Thoracic aorta (tissue), 2 donors: ENCODE measurements at regions not wholly inside any gene's neighbourhood (a gene's known extent, or its start where the extent isn't known, plus 50 kb on each side); places are given as distances from the start of the nearest gene placed in this dataset.

Source experiments
- ATAC-seq: fragments of 150-250 bp; one replicate; pipeline ENCODE4 v1.8.0; 2017; ENCODE audit warnings: low read depth; ENCODE audit not compliant: insufficient number of reproducible peaks, low FRiP score
- DNase-seq: peaks from one replicate; pipeline ENCODE4 v3.0.0-alpha.2; 2020; ENCODE audit warnings: low spot score
- H3K27ac ChIP-seq, 2 donors: fragments of 200-600 bp; sonication (generic); 1 replicate in 1 of 2; 2 replicates in 1 of 2; pipeline ENCODE4 v1.5.1; 2016; ENCODE audit warnings: mild to moderate bottlenecking in 2 of 2, moderate library complexity in 2 of 2
- H3K27me3 ChIP-seq: fragments of 200-600 bp; sonication (generic); replicated peaks from 2 replicates; pipeline ENCODE4 v1.6.0; 2016; ENCODE audit warnings: mild to moderate bottlenecking; ENCODE audit not compliant: insufficient read depth
- H3K36me3 ChIP-seq: fragments of 200-600 bp; sonication (generic); one replicate; pipeline ENCODE4 v1.5.1; 2016
- H3K4me1 ChIP-seq, 2 donors: fragments of 200-600 bp; sonication (generic); 1 replicate in 1 of 2; 2 replicates in 1 of 2; pipeline versions ENCODE4 v1.5.1 to v1.6.0; 2016; ENCODE audit warnings: low read depth in 2 of 2, mild to moderate bottlenecking in 1 of 2; ENCODE audit not compliant: control insufficient read depth in 1 of 2
- H3K4me3 ChIP-seq: fragments of 200-600 bp; sonication (generic); 2 replicates; pipeline ENCODE4 v1.5.1; 2016; ENCODE audit warnings: mild to moderate bottlenecking
- H3K9me3 ChIP-seq: fragments of 200-600 bp; sonication (generic); 2 replicates; pipeline ENCODE4 v1.5.1; 2016
- CTCF ChIP-seq: fragments of 200-600 bp; sonication (generic); IDR thresholded peaks from one replicate; pipeline ENCODE4 v1.5.1; 2019; ENCODE audit warnings: antibody characterized with exemption

- Histone ChIP-seq H3K36me3 (no peaks in the 10 kb centered on the region), H3K27ac (no peak overlapping the region), H3K27me3 (no peaks in the 10 kb centered on the region), H3K4me1 (no peaks in the 10 kb centered on the region), H3K4me3 (no peak overlapping the region), H3K9me3 (no peaks in the 10 kb centered on the region)
- TF ChIP-seq CTCF: no peak
- ATAC-seq (no peak), DNase-seq (no peak)
Measured at GRCh38 chr14:85217412-85217811, 312.5 kb upstream of the FLRT2 start.

GRCh38 chr14:85218982-85219381, 311.0 kb upstream of the FLRT2 start:
- H3K4me1 ChIP-seq: no peaks in the 10 kb centered on the region
- TF ChIP-seq CTCF: no peak
- no peaks in the 10 kb centered on the region for H3K27me3 ChIP-seq
- H3K36me3 ChIP-seq: no peaks in the 10 kb centered on the region
- no peak overlapping the region for H3K4me3 ChIP-seq
- H3K9me3 ChIP-seq: no peaks in the 10 kb centered on the region
- H3K27ac ChIP-seq: no peak overlapping the region
- DNase-seq: no peak
- no peak for ATAC-seq

GRCh38 chr14:85221832-85222231, 308.1 kb upstream of the FLRT2 start:
- H3K4me3 ChIP-seq: no peak overlapping the region
- H3K27me3 ChIP-seq: no peaks in the 10 kb centered on the region

GRCh38 chr14:85222341-85222740, 307.6 kb upstream of the FLRT2 start:
- no peak for DNase-seq
- no peaks in the 10 kb centered on the region for H3K4me1 ChIP-seq
- H3K36me3 ChIP-seq: no peaks in the 10 kb centered on the region
- H3K27ac ChIP-seq: no peak overlapping the region
- H3K9me3 ChIP-seq: no peaks in the 10 kb centered on the region
- H3K4me3 ChIP-seq: no peak overlapping the region
- TF ChIP-seq CTCF: no peak
- H3K27me3 ChIP-seq: no peaks in the 10 kb centered on the region
- ATAC-seq: no peak

More at GRCh38 chr14:85221832-85222231, 308.1 kb upstream of the FLRT2 start:
- H3K9me3 ChIP-seq: no peaks in the 10 kb centered on the region
- no peak overlapping the region for H3K27ac ChIP-seq
- no peaks in the 10 kb centered on the region for H3K4me1 ChIP-seq
- DNase-seq (no peak), ATAC-seq (no peak)
- H3K36me3 ChIP-seq: no peaks in the 10 kb centered on the region
- no peak for TF ChIP-seq CTCF

GRCh38 chr14:85223667-85224066, 306.3 kb upstream of the FLRT2 start:
- Histone ChIP-seq H3K27ac (no peak overlapping the region), H3K4me3 (no peak overlapping the region), H3K36me3 (no peaks in the 10 kb centered on the region), H3K9me3 (no peaks in the 10 kb centered on the region), H3K4me1 (no peaks in the 10 kb centered on the region), H3K27me3 (no peaks in the 10 kb centered on the region)
- DNase-seq: no peak
- ATAC-seq: no peak
- no peak for TF ChIP-seq CTCF
